ENCODE measurements at regions not wholly inside any gene's neighbourhood (a gene's known extent, or its start where the extent isn't known, plus 50 kb on each side); places are given as distances from the start of the nearest gene placed in this dataset.
"Not testable (repeated sequence)": the region's sequence is repeated elsewhere in the genome, so short reads cannot be mapped to it uniquely, and the experiment has no call there.

DNA sequence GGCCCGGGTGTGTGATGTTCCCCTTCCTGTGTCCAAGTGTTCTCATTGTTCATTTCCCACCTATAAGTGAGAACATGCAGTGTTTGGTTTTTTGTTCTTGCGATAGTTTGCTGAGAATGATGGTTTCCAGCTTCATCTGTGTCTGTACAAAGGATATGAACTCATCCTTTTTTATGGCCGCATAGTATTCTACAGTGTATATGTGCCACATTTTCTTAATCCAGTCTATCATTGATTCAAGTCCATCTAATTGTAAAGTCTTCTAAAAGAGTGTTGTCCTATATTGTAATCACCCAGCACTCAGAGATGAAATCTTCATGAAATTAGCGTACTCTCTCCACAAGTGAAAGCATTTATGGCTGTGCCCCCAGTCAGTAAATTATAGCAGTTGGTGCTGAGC is 1096.6 kb downstream of the UQCRFS1 start:
- DNase-seq: not testable (repeated sequence)

DNA sequence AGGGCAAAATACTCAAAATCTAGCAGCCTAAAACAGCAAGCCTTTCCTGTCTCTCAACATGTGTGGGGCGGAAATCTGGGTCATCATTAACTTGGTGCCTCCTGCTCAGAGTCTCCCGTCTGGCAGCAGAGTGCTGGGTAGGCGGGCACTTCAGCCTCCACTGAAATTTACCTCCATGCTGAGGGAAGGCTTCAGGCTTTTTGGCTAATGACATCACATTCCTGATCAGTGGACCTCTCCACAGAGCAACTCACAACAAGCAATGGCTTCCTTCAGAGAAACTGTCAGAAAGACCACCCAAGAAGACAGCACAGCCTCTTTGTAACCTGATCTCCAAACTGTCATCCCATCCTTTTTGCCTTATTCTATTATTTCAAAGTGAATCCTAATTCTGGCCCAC is 1109.0 kb downstream of the UQCRFS1 start:
- DNase-seq: no peak

DNA sequence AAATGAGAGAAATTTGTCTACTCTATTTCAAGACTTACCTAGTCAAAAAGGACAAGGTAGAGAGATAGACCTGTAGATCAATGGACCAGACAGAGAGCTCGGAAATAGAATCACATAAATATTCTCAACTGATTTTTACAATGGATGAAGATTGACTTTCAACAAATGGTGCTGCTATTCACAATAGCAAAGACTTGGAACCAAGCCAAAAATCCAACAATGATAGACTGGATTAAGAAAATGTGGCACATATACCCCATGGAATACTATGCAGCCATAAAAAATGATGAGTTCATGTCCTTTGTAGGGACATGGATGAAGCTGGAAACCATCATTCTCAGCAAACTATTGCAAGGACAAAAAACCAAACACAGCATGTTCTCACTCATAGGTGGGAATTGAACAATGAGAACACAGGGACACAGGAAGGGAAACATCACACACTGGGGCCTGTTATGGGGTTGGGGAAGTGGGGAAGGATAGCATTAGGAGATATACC is 1128.2 kb downstream of the UQCRFS1 start:
- not testable (repeated sequence) for DNase-seq

DNA sequence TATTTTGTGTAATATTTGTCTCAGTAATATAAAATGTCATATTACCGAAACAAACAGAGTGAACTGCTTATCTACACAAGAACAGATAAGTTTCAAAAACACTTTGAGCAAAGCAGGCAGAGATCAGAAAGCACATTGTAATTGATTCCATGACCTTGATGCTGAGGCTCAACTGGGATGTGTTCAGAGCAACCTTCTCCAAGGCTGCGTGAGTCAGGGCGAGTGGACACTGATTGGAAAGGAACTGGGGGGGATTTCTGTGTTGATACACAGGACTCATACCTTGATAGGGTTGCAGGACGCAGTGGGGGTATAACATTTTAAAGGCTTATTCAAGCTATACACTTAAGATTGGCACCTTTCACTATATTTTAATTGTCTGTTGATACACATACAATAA is 1136.3 kb downstream of the UQCRFS1 start:
- DNase-seq: no peak

DNA sequence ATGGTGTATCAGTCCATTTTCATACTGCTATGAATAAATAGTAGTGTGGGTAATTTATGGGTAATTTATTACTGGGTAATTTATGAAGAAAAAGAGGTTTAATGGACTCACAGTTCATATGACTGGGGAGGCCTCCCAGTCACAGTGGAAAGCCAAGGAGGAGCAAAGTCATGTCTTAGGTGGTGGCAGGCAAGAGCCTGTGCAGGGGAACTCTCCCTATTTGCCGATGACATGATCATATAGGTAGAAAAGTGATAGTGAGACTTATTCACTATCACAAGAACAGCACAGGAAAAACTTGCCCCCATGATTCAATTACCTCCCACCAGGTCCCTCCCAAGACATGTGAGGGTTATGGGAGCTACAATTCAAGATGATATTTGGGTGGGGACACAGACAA is 1137.7 kb downstream of the UQCRFS1 start:
- DNase-seq: no peak

DNA sequence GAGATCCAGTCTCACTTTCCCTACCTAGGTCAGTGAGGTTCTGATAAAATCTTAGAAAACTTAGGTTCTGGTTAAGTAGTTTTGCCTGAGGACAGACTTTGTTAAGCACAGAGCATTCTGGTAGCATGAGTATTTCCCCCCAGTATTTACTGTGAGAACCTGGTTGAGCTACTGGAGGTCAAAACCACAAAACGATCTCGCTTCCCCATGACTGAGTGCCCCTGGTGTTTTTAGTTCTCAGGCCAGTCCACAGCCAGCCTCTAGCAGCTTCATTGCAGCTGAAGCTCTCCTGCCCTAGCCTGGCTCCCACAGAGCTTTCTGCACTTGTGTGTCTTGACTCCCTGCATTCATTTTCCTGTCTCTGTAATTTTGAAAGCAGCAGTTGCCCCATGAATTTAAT is 1138.2 kb downstream of the UQCRFS1 start:
- no peak for DNase-seq

DNA sequence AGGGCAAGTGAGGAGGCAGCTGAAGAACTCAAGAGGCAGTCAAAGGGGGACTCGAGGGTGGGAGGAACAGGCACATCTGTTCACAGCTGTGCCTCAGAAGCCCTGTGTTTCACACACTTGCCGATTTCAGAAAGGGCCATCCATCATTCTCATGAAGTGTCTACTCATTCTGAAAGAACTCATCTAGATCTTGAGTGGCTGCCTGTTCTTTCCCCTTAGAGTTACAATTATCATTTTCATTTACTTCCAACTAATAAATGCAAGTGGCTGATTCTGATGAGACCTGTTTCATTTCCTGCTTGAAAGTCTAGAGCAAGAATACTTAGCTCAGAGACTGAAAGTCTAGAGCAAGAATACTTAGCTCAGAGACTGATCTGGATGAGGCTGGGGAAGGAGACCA is 1145.1 kb downstream of the UQCRFS1 start:
- no peak for DNase-seq

DNA sequence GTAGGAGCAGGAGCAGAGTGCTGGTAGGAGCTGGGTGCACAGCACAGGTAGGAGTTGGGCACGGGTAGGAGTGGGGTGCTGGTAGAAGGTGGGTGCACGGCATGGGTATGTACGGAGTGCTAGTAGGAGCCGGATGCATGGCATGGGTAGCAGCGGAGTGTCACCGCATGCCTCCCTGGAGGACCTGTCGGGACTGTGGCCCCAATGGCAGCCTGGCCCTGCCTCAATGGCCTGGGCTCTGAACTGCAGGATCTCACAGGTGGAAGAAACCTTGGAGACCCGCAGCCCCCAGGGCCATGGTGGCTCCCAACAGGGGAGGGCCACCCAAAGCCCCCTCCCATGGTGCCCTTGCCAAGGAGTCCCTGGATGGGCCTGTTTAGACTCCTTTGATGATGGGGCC is 1146.0 kb downstream of the UQCRFS1 start:
- no peak for DNase-seq

DNA sequence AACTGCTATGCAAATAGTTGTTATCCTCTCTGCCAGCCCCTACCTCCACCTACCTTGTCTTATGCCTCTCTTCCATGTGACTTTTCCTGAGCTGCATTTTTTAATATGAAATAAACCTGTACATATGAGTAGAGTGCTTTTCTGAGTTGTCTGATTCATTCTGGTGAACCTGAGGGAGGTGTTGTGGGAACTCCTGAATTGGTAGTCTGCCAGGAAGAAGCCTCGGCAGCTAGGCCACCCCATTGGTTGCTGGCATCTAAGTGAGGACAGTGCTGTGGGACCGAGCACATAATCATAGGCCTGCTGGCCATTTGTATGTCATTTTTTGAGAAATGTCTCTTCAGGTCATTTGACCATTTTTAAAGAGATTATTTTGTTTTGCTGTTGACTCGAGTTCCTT is 1146.8 kb downstream of the UQCRFS1 start:
- DNase-seq: no peak

DNA sequence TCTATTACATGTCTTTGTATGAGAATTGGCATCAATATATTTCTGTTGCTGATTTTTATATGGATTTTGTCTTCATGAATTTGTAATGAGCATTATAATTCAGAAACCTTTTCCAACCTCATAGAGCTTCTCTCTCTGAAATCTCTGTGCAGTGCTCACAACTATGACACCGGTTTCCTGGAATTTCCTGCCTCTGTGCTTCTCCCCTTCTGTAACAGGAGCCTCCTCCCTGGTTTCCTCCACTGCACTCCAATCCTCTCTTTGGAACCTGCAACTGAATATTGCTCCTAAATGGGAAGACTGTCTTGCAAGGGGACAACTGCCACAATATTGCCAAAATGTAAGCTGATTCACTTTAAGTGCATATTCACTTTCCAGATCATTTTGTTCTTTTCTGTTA is 1147.9 kb downstream of the UQCRFS1 start:
- DNase-seq: no peak

DNA sequence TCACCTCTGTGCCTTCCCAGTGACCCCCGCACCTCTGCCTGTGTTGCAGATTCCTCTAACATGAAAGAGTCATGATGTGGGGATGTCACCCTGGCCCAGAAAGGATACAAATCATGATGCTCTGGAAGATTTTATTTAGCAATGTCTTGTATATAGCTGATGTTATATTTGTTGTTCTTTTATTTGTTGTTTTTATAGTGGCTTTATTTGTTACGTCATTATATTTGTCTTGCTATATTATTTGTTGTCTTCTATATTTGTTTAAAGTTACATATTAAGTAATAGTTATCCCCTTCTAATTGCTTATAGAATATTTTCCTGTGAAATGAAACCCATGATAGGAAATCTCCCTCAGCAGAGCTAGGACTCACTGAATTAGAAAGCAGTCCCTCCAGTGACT is 1149.2 kb downstream of the UQCRFS1 start:
- DNase-seq: no peak

DNA sequence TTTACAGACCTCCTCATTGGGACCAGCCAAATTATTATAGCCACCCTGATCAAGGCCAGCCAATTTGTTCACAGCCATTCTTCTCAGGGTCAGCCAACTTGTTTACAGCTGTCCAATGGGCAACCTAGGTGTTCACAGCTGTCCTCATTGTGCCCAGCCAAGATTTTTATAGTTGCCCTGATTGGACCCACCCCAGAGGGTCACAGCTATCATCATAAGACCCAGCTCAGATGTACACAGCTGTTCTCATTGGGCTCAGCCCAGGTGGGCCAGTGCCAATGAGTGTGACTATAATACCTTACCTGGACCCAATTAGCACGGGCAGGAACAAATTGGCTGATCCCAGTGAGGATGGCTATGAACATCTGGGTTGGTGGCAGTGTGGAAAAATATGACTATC is 1151.8 kb downstream of the UQCRFS1 start:
- no peak for DNase-seq

DNA sequence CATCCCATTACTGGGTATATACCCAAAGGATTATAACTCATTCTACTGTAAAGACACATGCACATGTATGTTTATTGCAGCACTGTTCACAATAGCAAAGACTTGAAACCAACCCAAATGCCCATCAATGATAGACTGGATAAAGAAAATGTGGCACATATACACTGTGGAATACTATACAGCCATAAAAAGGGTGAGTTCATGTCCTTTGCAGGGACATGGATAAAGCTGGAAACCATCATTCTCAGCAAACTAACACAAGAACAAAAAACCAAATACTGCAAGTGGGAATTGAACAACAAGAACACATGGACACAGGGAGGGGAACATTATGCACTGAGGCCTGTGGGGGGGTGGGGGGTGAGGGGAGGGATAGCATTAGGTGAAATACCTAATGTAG is 1155.9 kb downstream of the UQCRFS1 start:
- not testable (repeated sequence) for DNase-seq

DNA sequence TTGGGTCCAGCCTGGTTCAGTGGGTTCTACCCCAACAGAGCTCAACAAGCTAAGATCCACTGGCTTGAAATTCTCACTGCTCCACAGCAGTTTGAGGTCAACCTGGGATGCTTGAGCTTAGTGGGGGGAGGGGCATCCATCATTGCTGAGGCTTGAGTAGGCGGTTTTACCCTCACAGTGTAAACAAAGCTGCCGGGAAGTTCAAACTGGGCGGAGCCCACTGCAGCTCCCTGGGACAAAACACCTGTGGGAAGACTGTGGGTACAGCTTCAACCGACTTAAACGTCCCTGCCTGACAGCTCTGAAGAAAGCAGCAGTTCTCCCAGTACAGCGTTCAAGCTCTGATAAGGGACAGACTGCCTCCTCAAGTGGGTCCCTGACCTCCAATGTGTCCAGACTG is 1161.9 kb downstream of the UQCRFS1 start:
- DNase-seq: no peak

DNA sequence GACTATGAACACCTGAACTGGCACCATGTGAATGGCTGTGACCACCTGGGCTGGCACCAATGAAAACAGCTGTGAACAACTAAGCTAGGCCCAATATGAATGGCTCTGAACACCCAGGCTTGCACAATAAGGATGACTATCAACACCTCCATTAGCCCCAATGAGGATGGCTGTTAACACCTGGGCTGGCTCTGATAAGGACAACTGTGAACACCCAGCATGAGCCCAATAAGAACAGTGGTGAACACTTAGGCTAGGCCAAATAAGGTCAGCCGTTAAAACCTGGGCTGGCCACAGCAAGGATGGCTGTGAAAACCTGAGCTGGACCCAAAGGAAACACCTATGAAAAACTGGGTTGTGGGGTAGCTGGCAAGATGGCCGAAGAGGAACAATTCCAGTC is 1163.1 kb downstream of the UQCRFS1 start:
- DNase-seq: no peak

DNA sequence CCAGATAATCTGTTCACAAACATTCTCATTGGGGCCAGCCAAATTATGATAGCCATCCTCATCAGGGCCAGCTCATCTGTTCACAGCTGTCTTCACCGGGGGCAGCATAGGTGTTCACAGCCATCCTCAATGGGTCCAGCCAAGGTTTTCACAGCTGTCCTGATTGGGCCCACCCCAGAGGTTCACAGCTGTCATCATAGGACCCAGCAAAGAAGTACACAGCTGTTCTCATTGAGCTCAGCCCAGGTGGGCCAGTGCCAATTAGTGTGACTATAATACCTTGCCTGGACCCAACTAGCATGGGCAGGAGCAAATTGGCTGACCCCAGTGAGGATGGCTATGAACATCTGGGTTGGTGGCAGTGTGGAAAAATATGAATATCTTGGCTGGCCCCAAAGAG is 1166.0 kb downstream of the UQCRFS1 start:
- no peak for DNase-seq

DNA sequence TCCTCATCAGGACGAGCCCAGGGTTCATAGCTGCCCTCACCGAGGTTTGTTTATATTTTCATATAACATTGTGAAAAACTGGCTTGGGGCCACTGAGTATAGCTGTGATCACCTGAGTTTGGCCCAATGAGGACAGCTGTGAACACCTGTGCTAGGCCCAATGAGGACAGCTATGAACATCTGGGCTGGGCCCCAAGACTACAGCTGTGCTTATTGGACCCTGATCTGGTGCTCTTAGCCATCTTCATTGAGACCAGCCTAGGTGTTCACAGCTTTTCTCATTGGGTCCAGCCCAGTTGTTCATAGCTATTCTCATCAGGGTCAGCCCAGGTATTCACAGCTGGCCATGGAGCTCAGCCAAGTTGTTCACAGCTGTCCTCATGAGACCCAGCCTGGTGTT is 1167.3 kb downstream of the UQCRFS1 start:
- DNase-seq: no peak

DNA sequence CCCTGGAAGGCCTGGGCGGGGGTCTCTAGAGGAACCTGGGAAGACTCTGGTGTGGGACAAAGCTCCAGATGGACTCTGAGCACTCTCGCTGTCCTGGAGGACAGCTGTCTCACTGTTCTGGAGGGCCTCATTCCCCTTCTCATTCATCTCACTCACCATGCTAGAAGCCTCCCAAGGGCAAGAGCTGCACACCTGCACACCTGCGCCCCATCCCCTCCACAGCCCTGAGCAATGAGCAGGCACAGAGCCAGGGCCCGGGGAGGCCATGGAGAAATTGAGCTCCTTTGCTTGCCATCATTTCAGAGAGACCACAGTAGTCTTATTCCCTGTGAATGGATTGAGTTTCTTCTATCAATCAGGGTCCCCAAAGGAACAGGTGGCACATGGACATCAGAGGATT is 1168.5 kb downstream of the UQCRFS1 start:
- no peak for DNase-seq

DNA sequence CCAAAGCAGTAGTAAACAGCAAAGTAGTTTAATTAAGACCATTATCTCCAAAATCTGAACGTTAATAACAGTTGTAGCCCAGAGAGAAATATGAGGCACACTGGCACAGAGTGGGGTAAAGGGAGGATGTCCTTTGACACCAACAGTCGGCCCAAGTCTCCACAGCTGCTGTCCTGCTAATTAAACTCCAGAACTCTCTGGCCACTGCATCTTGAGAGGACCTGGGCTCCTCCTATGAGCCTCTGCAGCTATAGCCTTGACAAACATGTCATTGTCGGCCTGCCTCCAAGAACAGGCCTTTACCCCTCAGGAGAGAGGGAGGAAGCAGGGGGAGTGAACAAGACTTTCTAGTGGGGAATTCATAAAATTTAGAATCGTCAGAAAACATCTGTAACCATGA is 1170.4 kb downstream of the UQCRFS1 start:
- no peak for DNase-seq

DNA sequence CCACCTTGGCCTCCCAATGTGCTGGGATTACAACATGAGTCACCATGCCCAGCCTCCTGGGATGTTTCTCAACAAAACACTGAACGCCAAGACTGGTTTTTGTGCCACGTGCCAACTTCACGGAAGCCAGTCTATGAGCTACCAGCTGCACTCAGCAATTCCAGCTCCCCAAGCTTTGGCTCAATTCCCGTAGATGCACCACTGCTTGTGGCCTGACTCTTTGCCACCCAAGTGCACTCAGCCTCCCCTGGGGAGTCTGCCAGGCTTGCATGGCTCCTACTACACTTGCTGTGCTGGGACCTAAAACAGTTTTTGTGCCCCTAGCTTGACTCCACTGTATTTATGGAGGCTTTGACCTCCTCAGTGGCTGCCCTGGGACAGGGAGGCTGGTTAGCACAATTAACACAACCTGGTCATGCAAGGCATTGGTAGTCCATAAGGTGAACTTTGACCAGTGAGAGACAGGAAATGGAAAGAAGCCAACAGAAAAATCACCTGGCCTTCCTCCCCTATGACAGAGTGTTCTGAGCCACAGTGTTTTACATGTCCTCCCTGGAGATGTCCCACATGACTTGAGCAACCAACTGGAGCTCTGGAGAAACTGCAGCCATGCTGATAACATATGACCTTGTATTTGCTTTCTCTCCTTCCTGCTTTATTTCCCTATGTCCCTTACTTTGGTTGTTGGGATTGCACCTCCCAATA is 1173.1 kb downstream of the UQCRFS1 start:
- DNase-seq: no peak

DNA sequence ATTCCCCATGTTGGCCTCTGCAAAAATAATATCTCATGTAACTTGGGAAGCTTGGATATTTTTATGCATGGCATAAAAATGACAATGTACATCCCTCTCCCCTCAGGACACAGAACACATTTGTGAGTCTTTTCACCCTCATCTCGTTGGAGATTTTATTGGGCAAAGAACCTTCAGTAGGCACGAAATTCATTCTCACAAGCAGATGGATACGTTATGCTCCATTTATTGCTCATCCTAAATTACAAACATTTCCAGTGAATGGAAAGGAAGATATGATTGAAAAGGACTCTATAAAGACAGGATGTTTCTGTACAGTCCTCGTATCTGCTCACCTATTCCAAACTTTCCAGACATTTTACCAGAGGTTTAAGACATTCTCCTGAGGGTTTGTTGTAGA is 1175.8 kb downstream of the UQCRFS1 start:
- DNase-seq: no peak

DNA sequence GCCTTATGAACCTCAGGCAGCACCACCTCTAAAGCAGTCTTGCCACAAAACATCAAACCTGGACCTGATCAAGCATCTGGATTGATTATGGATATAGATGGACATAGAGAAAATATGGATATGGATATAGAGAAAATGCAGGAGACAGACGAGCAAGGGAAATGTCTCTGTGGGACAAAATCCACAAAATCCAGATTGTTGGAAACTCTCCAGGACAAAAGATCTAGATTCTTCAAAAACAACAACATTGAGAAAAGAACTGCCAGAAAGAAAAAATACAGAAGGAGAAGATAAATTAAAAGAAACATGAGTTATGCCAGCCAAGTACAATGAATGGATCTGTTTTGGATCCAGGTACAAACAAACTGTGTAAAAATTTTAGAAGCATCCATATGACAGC is 1176.5 kb downstream of the UQCRFS1 start:
- DNase-seq: no peak

DNA sequence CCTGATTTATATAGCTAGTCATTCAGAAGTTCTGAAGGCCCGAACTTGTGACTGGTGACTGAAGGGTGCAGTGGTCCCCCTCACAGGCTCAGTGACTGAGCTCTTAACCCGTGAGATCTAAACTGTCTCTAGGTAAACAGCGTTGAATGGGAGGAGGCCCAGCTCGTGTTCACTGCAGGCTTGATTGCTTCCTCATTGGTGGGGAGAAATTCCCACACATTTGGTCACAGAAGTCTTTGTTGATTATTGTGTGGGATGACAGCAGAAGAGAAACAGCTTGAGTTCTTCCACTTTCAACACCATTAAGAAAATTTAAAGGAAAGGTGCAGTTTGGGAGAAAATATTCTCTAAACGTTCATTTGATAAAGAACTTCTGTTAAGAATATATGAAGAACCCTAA is 1178.0 kb downstream of the UQCRFS1 start:
- no peak for DNase-seq

DNA sequence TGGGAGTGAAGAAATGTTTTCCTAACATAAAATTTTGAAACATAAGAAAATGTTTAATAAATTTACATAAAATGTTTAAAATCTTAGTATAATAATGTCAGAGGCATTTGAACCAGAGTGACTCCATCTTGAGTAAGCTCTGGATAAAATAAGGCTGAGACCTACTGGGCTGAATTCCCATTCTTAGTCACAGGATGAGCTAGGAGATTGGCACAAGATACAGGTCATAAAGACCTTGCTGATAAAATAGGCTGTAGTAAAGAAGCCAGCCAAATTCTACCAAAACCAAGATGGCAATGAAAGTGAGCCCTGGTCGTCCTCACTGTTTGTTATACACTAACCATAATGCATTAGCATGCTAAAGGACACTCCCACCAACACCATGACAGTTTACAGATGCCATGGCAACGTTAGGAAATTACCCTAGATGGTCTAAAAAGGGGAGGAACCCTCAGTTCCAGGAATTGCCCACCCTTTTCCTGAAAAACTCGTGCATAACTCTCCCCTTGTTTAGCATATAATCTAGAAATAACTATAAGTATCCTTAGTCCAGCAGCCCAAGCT is 1184.0 kb downstream of the UQCRFS1 start:
- no peak for DNase-seq

DNA sequence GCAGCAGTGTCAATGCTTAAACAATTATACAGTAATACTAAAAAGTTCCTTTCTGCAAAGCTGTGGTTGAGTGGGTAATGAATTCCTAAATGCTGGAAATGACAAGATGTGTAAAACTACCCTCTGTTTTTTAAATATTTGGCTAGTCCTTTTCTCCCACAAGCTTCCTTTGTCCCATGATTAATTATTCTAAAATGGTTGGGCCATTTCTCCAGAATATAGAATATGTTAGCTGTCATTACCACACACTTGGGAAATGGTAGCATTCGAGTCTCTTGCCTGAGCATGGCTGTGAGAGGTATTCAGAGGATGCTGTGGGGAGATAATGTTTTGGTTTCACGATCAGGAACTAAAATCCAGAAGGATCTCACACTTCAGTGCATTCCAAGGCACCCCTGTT is 1185.8 kb downstream of the UQCRFS1 start:
- no peak for DNase-seq
